ENCODE measurements at regions not wholly inside any gene's neighbourhood (a gene's known extent, or its start where the extent isn't known, plus 50 kb on each side); places are given as distances from the start of the nearest gene placed in this dataset.

DNA sequence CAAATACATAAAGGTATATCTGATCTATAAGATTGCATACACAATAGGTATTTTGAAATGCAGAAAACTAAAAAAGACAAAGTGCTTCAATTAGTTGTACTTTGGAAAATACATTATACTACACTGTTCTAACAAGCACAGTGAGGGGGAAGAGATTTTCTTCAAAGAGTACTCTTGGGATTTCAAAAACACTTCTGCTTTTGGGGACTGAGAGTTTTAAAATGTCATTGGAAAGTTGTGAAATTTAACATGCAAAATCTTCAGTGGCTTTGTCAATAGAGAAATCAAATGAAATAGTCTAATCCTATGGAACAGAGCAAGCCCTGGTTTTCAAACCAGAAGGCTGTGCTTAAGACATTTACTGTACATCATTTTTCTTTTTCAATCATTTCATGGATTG is 322.2 kb upstream of the SEMA6D start:
- Mint-ChIP-seq H3K4me3 (no peak overlapping the region), H3K4me1 (no peaks in the 10 kb centered on the region), H3K27ac (no peak overlapping the region), H3K9me3 (ENCODE audit: insufficient read depth) (no peaks in the 10 kb centered on the region), H3K27me3 (no peaks in the 10 kb centered on the region)
- no peaks in the 10 kb centered on the region for H4K20me1 ChIP-seq (ENCODE audit: control insufficient read depth, insufficient read depth, low read length, poor library complexity, severe bottlenecking)
- no peak overlapping the region for H2AFZ ChIP-seq (ENCODE audit: insufficient read depth, low read depth, low read length, poor library complexity, severe bottlenecking)
- ATAC-seq (ENCODE audit: low read depth) (no peak), DNase-seq (no peak)
- intact Hi-C loops (cut with micrococcal nuclease): no loop called here
- no peaks in the 10 kb centered on the region for H3K79me2 ChIP-seq (ENCODE audit: control insufficient read depth, insufficient read depth, low read length)
- ChIA-PET POLR2A (no interaction called here), CTCF (no interaction called here)
- H3K4me3 ChIP-seq (ENCODE audit: control extremely low read depth in 1 of 5, extremely low read depth in 1 of 5, insufficient read depth in 1 of 5, low read depth in 2 of 5, low read length in 4 of 5): no peak overlapping the region
- no peak overlapping the region for H3K9ac ChIP-seq (ENCODE audit: low read length)
- H3K4me1 ChIP-seq (ENCODE audit: control insufficient read depth in 2 of 2, insufficient read depth in 2 of 2, low read length in 2 of 2): no peaks in the 10 kb centered on the region
- no peak overlapping the region for H3K4me2 ChIP-seq (replicated peaks; ENCODE audit: low read depth, low read length, poor library complexity, severe bottlenecking)
- no peaks in the 10 kb centered on the region for H3K36me3 ChIP-seq (replicated peaks in 1 of 2; ENCODE audit: control extremely low read depth in 1 of 2, control insufficient read depth in 1 of 2, extremely low read depth in 1 of 2, insufficient read depth in 2 of 2, low read length in 1 of 2)
- peaks cover 0 to 2% (median 0%) of the 10 kb centered on the region in 4 experiments for H3K27me3 ChIP-seq (replicated peaks in 1 of 4; ENCODE audit: control extremely low read depth in 1 of 4, control insufficient read depth in 3 of 4, insufficient read depth in 4 of 4, low read length in 3 of 4)
- no peaks in the 10 kb centered on the region for H3K9me3 ChIP-seq (ENCODE audit: control extremely low read depth in 1 of 3, control insufficient read depth in 2 of 3, insufficient read depth in 1 of 3, low read length in 2 of 3)
- H3K27ac ChIP-seq (ENCODE audit: low read length in 2 of 2): no peak overlapping the region
- TF ChIP-seq EZH2 (IDR thresholded peaks at IDR 0.05; ENCODE audit: borderline replicate concordance, insufficient read depth, low read depth, low read length, poor library complexity, severe bottlenecking) (no peak), CTCF (IDR thresholded peaks at IDR 0.05) (no peak)

DNA sequence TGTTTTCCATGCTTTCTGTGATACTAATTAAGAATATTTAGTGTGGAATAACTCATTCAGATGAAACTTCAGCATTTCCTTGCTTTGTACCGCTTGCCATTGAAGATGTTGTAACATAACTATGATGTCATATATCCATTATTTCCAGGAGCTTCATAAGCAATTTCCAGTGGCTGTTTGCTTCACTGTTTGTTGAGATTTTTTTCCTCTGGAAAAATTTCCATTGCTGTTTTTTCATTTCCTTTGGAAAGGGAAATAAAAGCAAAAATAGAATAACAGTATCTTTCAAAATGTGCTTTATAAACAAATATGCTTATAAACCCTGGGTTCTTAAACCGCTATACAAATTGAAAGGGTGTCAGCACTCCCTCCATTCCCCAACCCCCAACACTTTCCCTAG is 319.6 kb upstream of the SEMA6D start:
- H3K9ac ChIP-seq (ENCODE audit: low read length): no peak overlapping the region
- H4K20me1 ChIP-seq (ENCODE audit: control insufficient read depth, insufficient read depth, low read length, poor library complexity, severe bottlenecking): no peaks in the 10 kb centered on the region

More for the DNA sequence above, 319.6 kb upstream of the SEMA6D start:
- Mint-ChIP-seq H3K27ac (no peak overlapping the region), H3K27me3 (no peaks in the 10 kb centered on the region), H3K9me3 (ENCODE audit: insufficient read depth) (no peaks in the 10 kb centered on the region), H3K4me3 (no peak overlapping the region), H3K4me1 (no peaks in the 10 kb centered on the region)
- peaks cover 0 to 2% (median 0%) of the 10 kb centered on the region in 4 experiments for H3K27me3 ChIP-seq (replicated peaks in 1 of 4; ENCODE audit: control extremely low read depth in 1 of 4, control insufficient read depth in 3 of 4, insufficient read depth in 4 of 4, low read length in 3 of 4)
- no peak overlapping the region for H3K27ac ChIP-seq (ENCODE audit: low read length in 2 of 2)
- intact Hi-C loops (cut with micrococcal nuclease): no loop called here
- H2AFZ ChIP-seq (ENCODE audit: insufficient read depth, low read depth, low read length, poor library complexity, severe bottlenecking): no peak overlapping the region
- no peaks in the 10 kb centered on the region for H3K4me1 ChIP-seq (ENCODE audit: control insufficient read depth in 2 of 2, insufficient read depth in 2 of 2, low read length in 2 of 2)
- DNase-seq (no peak), ATAC-seq (ENCODE audit: low read depth) (no peak)
- ChIA-PET CTCF (no interaction called here), POLR2A (no interaction called here)
- no peak overlapping the region for H3K4me3 ChIP-seq (ENCODE audit: control extremely low read depth in 1 of 5, extremely low read depth in 1 of 5, insufficient read depth in 1 of 5, low read depth in 2 of 5, low read length in 4 of 5)
- no peak for TF ChIP-seq CTCF (IDR thresholded peaks at IDR 0.05)
- TF ChIP-seq EZH2 (IDR thresholded peaks at IDR 0.05; ENCODE audit: borderline replicate concordance, insufficient read depth, low read depth, low read length, poor library complexity, severe bottlenecking): no peak
- no peaks in the 10 kb centered on the region for H3K79me2 ChIP-seq (ENCODE audit: control insufficient read depth, insufficient read depth, low read length)
- H3K9me3 ChIP-seq (ENCODE audit: control extremely low read depth in 1 of 3, control insufficient read depth in 2 of 3, insufficient read depth in 1 of 3, low read length in 2 of 3): no peaks in the 10 kb centered on the region
- no CpG with 5 or more reads among the region's 2 CpGs for WGBS (ENCODE audit: insufficient coverage)
- no peaks in the 10 kb centered on the region for H3K36me3 ChIP-seq (replicated peaks in 1 of 2; ENCODE audit: control extremely low read depth in 1 of 2, control insufficient read depth in 1 of 2, extremely low read depth in 1 of 2, insufficient read depth in 2 of 2, low read length in 1 of 2)
- H3K4me2 ChIP-seq (replicated peaks; ENCODE audit: low read depth, low read length, poor library complexity, severe bottlenecking): no peak overlapping the region

All from B cell (primary cell).